ENCODE measurements at regions not wholly inside any gene's neighbourhood (a gene's known extent, or its start where the extent isn't known, plus 50 kb on each side); places are given as distances from the start of the nearest gene placed in this dataset.

- Histone ChIP-seq H3K27ac (ENCODE audit: low read length) (no peak overlapping the region), H3K27me3 (ENCODE audit: control insufficient read depth, insufficient read depth, low read length) (no peaks in the 10 kb centered on the region), H3K9ac (ENCODE audit: low read length) (no peak overlapping the region), H3K4me3 (ENCODE audit: low read length) (no peak overlapping the region), H3K9me3 (ENCODE audit: control insufficient read depth, low read depth, low read length) (no peaks in the 10 kb centered on the region), H3K36me3 (ENCODE audit: control insufficient read depth, low read depth, low read length) (no peaks in the 10 kb centered on the region), H3K4me1 (ENCODE audit: control insufficient read depth, low read depth, low read length) (no peaks in the 10 kb centered on the region)
Observed at GRCh38 chr5:12795333-12795663, 891.1 kb upstream of the CTNND2 start.

- Histone ChIP-seq H3K4me3 (ENCODE audit: low read length) (no peak overlapping the region), H3K36me3 (ENCODE audit: control insufficient read depth, low read depth, low read length) (no peaks in the 10 kb centered on the region), H3K27ac (ENCODE audit: low read length) (no peak overlapping the region), H3K9ac (ENCODE audit: low read length) (no peak overlapping the region), H3K9me3 (ENCODE audit: control insufficient read depth, low read depth, low read length) (no peaks in the 10 kb centered on the region), H3K27me3 (ENCODE audit: control insufficient read depth, insufficient read depth, low read length) (no peaks in the 10 kb centered on the region), H3K4me1 (ENCODE audit: control insufficient read depth, low read depth, low read length) (no peaks in the 10 kb centered on the region)
Observed at GRCh38 chr5:12794476-12795332, 890.5 kb upstream of the CTNND2 start.

GRCh38 chr5:12793373-12793772 is 889.1 kb upstream of the CTNND2 start:
- Histone ChIP-seq H3K4me3 (ENCODE audit: low read length) (no peak overlapping the region), H3K27ac (ENCODE audit: low read length) (no peak overlapping the region), H3K27me3 (ENCODE audit: control insufficient read depth, insufficient read depth, low read length) (no peaks in the 10 kb centered on the region)

GRCh38 chr5:12780536-12780935 is 876.3 kb upstream of the CTNND2 start:
- no peaks in the 10 kb centered on the region for H3K4me1 ChIP-seq (ENCODE audit: control insufficient read depth, low read depth, low read length)
- no peaks in the 10 kb centered on the region for H3K27me3 ChIP-seq (ENCODE audit: control insufficient read depth, insufficient read depth, low read length)
- H3K9me3 ChIP-seq (ENCODE audit: control insufficient read depth, low read depth, low read length), result no peaks in the 10 kb centered on the region
- no peak overlapping the region for H3K4me3 ChIP-seq (ENCODE audit: low read length)
- H3K27ac ChIP-seq (ENCODE audit: low read length), result no peak overlapping the region
- no peaks in the 10 kb centered on the region for H3K36me3 ChIP-seq (ENCODE audit: control insufficient read depth, low read depth, low read length)
- H3K9ac ChIP-seq (ENCODE audit: low read length), result no peak overlapping the region

More at GRCh38 chr5:12793373-12793772, 889.1 kb upstream of the CTNND2 start:
- no peaks in the 10 kb centered on the region for H3K36me3 ChIP-seq (ENCODE audit: control insufficient read depth, low read depth, low read length)
- H3K9me3 ChIP-seq (ENCODE audit: control insufficient read depth, low read depth, low read length), result no peaks in the 10 kb centered on the region
- H3K9ac ChIP-seq (ENCODE audit: low read length), result no peak overlapping the region
- no peaks in the 10 kb centered on the region for H3K4me1 ChIP-seq (ENCODE audit: control insufficient read depth, low read depth, low read length)

- Histone ChIP-seq H3K4me3 (ENCODE audit: low read length) (no peak overlapping the region), H3K9me3 (ENCODE audit: control insufficient read depth, low read depth, low read length) (no peaks in the 10 kb centered on the region), H3K9ac (ENCODE audit: low read length) (no peak overlapping the region), H3K4me1 (ENCODE audit: control insufficient read depth, low read depth, low read length) (no peaks in the 10 kb centered on the region), H3K27me3 (ENCODE audit: control insufficient read depth, insufficient read depth, low read length) (no peaks in the 10 kb centered on the region), H3K27ac (ENCODE audit: low read length) (no peak overlapping the region), H3K36me3 (ENCODE audit: control insufficient read depth, low read depth, low read length) (no peaks in the 10 kb centered on the region)
Observed at GRCh38 chr5:12777342-12777741, 873.1 kb upstream of the CTNND2 start.

- no peak overlapping the region for H3K9ac ChIP-seq (ENCODE audit: low read length)
- no peaks in the 10 kb centered on the region for H3K9me3 ChIP-seq (ENCODE audit: control insufficient read depth, low read depth, low read length)
- no peak overlapping the region for H3K4me3 ChIP-seq (ENCODE audit: low read length)
- H3K4me1 ChIP-seq (ENCODE audit: control insufficient read depth, low read depth, low read length), result no peaks in the 10 kb centered on the region
- no peak overlapping the region for H3K27ac ChIP-seq (ENCODE audit: low read length)
- H3K27me3 ChIP-seq (ENCODE audit: control insufficient read depth, insufficient read depth, low read length), result no peaks in the 10 kb centered on the region
- H3K36me3 ChIP-seq (ENCODE audit: control insufficient read depth, low read depth, low read length), result no peaks in the 10 kb centered on the region
Observed at GRCh38 chr5:12772276-12772675, 868.0 kb upstream of the CTNND2 start.

GRCh38 chr5:12759377-12759776 is 855.1 kb upstream of the CTNND2 start:
- no peak overlapping the region for H3K9ac ChIP-seq (ENCODE audit: low read length)
- H3K27ac ChIP-seq (ENCODE audit: low read length), result no peak overlapping the region
- H3K4me3 ChIP-seq (ENCODE audit: low read length), result no peak overlapping the region
- no peaks in the 10 kb centered on the region for H3K36me3 ChIP-seq (ENCODE audit: control insufficient read depth, low read depth, low read length)
- H3K4me1 ChIP-seq (ENCODE audit: control insufficient read depth, low read depth, low read length), result no peaks in the 10 kb centered on the region
- no peaks in the 10 kb centered on the region for H3K9me3 ChIP-seq (ENCODE audit: control insufficient read depth, low read depth, low read length)
- H3K27me3 ChIP-seq (ENCODE audit: control insufficient read depth, insufficient read depth, low read length), result no peaks in the 10 kb centered on the region

- H3K36me3 ChIP-seq (ENCODE audit: control insufficient read depth, low read depth, low read length), result no peaks in the 10 kb centered on the region
- H3K9ac ChIP-seq (ENCODE audit: low read length), result no peak overlapping the region
- no peaks in the 10 kb centered on the region for H3K9me3 ChIP-seq (ENCODE audit: control insufficient read depth, low read depth, low read length)
- H3K27me3 ChIP-seq (ENCODE audit: control insufficient read depth, insufficient read depth, low read length), result no peaks in the 10 kb centered on the region
- H3K4me1 ChIP-seq (ENCODE audit: control insufficient read depth, low read depth, low read length), result no peaks in the 10 kb centered on the region
- no peak overlapping the region for H3K4me3 ChIP-seq (ENCODE audit: low read length)
- H3K27ac ChIP-seq (ENCODE audit: low read length), result no peak overlapping the region
Observed at GRCh38 chr5:12757035-12757434, 852.8 kb upstream of the CTNND2 start.

- H3K9me3 ChIP-seq (ENCODE audit: control insufficient read depth, low read depth, low read length), result no peaks in the 10 kb centered on the region
- H3K36me3 ChIP-seq (ENCODE audit: control insufficient read depth, low read depth, low read length), result no peaks in the 10 kb centered on the region
- no peak overlapping the region for H3K27ac ChIP-seq (ENCODE audit: low read length)
- H3K4me3 ChIP-seq (ENCODE audit: low read length), result no peak overlapping the region
- H3K4me1 ChIP-seq (ENCODE audit: control insufficient read depth, low read depth, low read length), result no peaks in the 10 kb centered on the region
- H3K27me3 ChIP-seq (ENCODE audit: control insufficient read depth, insufficient read depth, low read length), result no peaks in the 10 kb centered on the region
- H3K9ac ChIP-seq (ENCODE audit: low read length), result no peak overlapping the region
Observed at GRCh38 chr5:12745537-12745936, 841.3 kb upstream of the CTNND2 start.

GRCh38 chr5:12743582-12743981 is 839.3 kb upstream of the CTNND2 start:
- Histone ChIP-seq H3K9ac (ENCODE audit: low read length) (no peak overlapping the region), H3K36me3 (ENCODE audit: control insufficient read depth, low read depth, low read length) (no peaks in the 10 kb centered on the region), H3K4me1 (ENCODE audit: control insufficient read depth, low read depth, low read length) (no peaks in the 10 kb centered on the region), H3K27me3 (ENCODE audit: control insufficient read depth, insufficient read depth, low read length) (no peaks in the 10 kb centered on the region), H3K9me3 (ENCODE audit: control insufficient read depth, low read depth, low read length) (no peaks in the 10 kb centered on the region), H3K27ac (ENCODE audit: low read length) (no peak overlapping the region), H3K4me3 (ENCODE audit: low read length) (no peak overlapping the region)

GRCh38 chr5:12730354-12730753 is 826.1 kb upstream of the CTNND2 start:
- H3K36me3 ChIP-seq (ENCODE audit: control insufficient read depth, low read depth, low read length), result no peaks in the 10 kb centered on the region
- H3K9ac ChIP-seq (ENCODE audit: low read length), result no peak overlapping the region

GRCh38 chr5:12716664-12717063 is 812.4 kb upstream of the CTNND2 start:
- Histone ChIP-seq H3K27me3 (ENCODE audit: control insufficient read depth, insufficient read depth, low read length) (no peaks in the 10 kb centered on the region), H3K9me3 (ENCODE audit: control insufficient read depth, low read depth, low read length) (no peaks in the 10 kb centered on the region), H3K27ac (ENCODE audit: low read length) (no peak overlapping the region), H3K4me3 (ENCODE audit: low read length) (no peak overlapping the region), H3K4me1 (ENCODE audit: control insufficient read depth, low read depth, low read length) (no peaks in the 10 kb centered on the region), H3K9ac (ENCODE audit: low read length) (no peak overlapping the region), H3K36me3 (ENCODE audit: control insufficient read depth, low read depth, low read length) (no peaks in the 10 kb centered on the region)

More at GRCh38 chr5:12730354-12730753, 826.1 kb upstream of the CTNND2 start:
- Histone ChIP-seq H3K27ac (ENCODE audit: low read length) (no peak overlapping the region), H3K4me3 (ENCODE audit: low read length) (no peak overlapping the region), H3K4me1 (ENCODE audit: control insufficient read depth, low read depth, low read length) (no peaks in the 10 kb centered on the region), H3K9me3 (ENCODE audit: control insufficient read depth, low read depth, low read length) (peaks cover 4% of the 10 kb centered on the region), H3K27me3 (ENCODE audit: control insufficient read depth, insufficient read depth, low read length) (no peaks in the 10 kb centered on the region)

Measured in iPS-18a (cell line).